ENCODE measurements at regions not wholly inside any gene's neighbourhood (a gene's known extent, or its start where the extent isn't known, plus 50 kb on each side); places are given as distances from the start of the nearest gene placed in this dataset.

GRCh38 chr10:91684841-91685240 is 52.0 kb upstream of the PPP1R3C start:
- Mint-ChIP-seq H3K27me3 (peaks cover 0 to 5% of the 10 kb centered on the region in 2 donors), H3K4me3 (no peak overlapping the region), H3K4me1 (no peaks in the 10 kb centered on the region), H3K9me3 (no peaks in the 10 kb centered on the region), H3K36me3 (no peaks in the 10 kb centered on the region), H3K27ac (no peak overlapping the region)
- ChIA-PET POLR2A (no interaction called here), CTCF (no interaction called here)
- Histone ChIP-seq H3K36me3 (ENCODE audit: control insufficient read depth in 2 of 2, extremely low read depth in 1 of 2, insufficient read depth in 1 of 2, low read length in 1 of 2) (no peaks in the 10 kb centered on the region), H3K4me1 (ENCODE audit: control insufficient read depth in 1 of 2, extremely low read depth in 1 of 2, insufficient read depth in 2 of 2, low read length in 2 of 2) (no peaks in the 10 kb centered on the region), H3K4me3 (ENCODE audit: control insufficient read depth in 1 of 2, extremely low read depth in 1 of 2, low read length in 1 of 2) (no peak overlapping the region), H3K27ac (ENCODE audit: low read length) (no peak overlapping the region), H3K9me3 (no peaks in the 10 kb centered on the region), H3K27me3 (replicated peaks in 1 of 2; ENCODE audit: control insufficient read depth in 2 of 2, extremely low read depth in 1 of 2, insufficient read depth in 2 of 2, low read length in 1 of 2) (no peaks in the 10 kb centered on the region)
- no peak for DNase-seq
- 0% methylated on average over 1 of the region's 2 CpGs for WGBS (ENCODE audit: insufficient coverage)
- no peak for ATAC-seq (replicated peaks in 1 of 4)

- ATAC-seq (replicated peaks in 1 of 4): no peak
- ChIA-PET POLR2A (no interaction called here), CTCF (no interaction called here)
- H3K36me3 ChIP-seq (ENCODE audit: control insufficient read depth in 2 of 2, extremely low read depth in 1 of 2, insufficient read depth in 1 of 2, low read length in 1 of 2): no peaks in the 10 kb centered on the region
- H3K27ac ChIP-seq (ENCODE audit: low read length): no peak overlapping the region
- no peaks in the 10 kb centered on the region for H3K36me3 Mint-ChIP-seq
- no peak for DNase-seq
- no peak overlapping the region for H3K27ac Mint-ChIP-seq
- 79% methylated on average over 4 of the region's 5 CpGs for WGBS (ENCODE audit: insufficient coverage)
- H3K27me3 ChIP-seq (replicated peaks in 1 of 2; ENCODE audit: control insufficient read depth in 2 of 2, extremely low read depth in 1 of 2, insufficient read depth in 2 of 2, low read length in 1 of 2): no peaks in the 10 kb centered on the region
- H3K27me3 Mint-ChIP-seq: peaks cover 0 to 5% of the 10 kb centered on the region in 2 donors
- H3K9me3 Mint-ChIP-seq: no peaks in the 10 kb centered on the region
- no peak overlapping the region for H3K4me3 Mint-ChIP-seq
- no peaks in the 10 kb centered on the region for H3K4me1 ChIP-seq (ENCODE audit: control insufficient read depth in 1 of 2, extremely low read depth in 1 of 2, insufficient read depth in 2 of 2, low read length in 2 of 2)
- H3K4me1 Mint-ChIP-seq: no peaks in the 10 kb centered on the region
- no peak overlapping the region for H3K4me3 ChIP-seq (ENCODE audit: control insufficient read depth in 1 of 2, extremely low read depth in 1 of 2, low read length in 1 of 2)
- no peaks in the 10 kb centered on the region for H3K9me3 ChIP-seq
Observed at GRCh38 chr10:91683975-91684374, 51.1 kb upstream of the PPP1R3C start.

- Histone ChIP-seq H3K4me1 (ENCODE audit: control insufficient read depth in 1 of 2, extremely low read depth in 1 of 2, insufficient read depth in 2 of 2, low read length in 2 of 2) (no peaks in the 10 kb centered on the region), H3K27me3 (replicated peaks in 1 of 2; ENCODE audit: control insufficient read depth in 2 of 2, extremely low read depth in 1 of 2, insufficient read depth in 2 of 2, low read length in 1 of 2) (no peaks in the 10 kb centered on the region), H3K9me3 (no peaks in the 10 kb centered on the region), H3K36me3 (ENCODE audit: control insufficient read depth in 2 of 2, extremely low read depth in 1 of 2, insufficient read depth in 1 of 2, low read length in 1 of 2) (no peaks in the 10 kb centered on the region), H3K27ac (ENCODE audit: low read length) (no peak overlapping the region), H3K4me3 (ENCODE audit: control insufficient read depth in 1 of 2, extremely low read depth in 1 of 2, low read length in 1 of 2) (no peak overlapping the region)
- CTCF ChIA-PET: no interaction called here
- Mint-ChIP-seq H3K27me3 (peaks cover 0 to 8% of the 10 kb centered on the region in 2 donors), H3K9me3 (no peaks in the 10 kb centered on the region), H3K36me3 (no peaks in the 10 kb centered on the region), H3K4me1 (no peaks in the 10 kb centered on the region), H3K27ac (no peak overlapping the region), H3K4me3 (no peak overlapping the region)
- ATAC-seq (replicated peaks in 1 of 4) (no peak), DNase-seq (no peak)
- POLR2A ChIA-PET: no interaction called here
- WGBS (ENCODE audit: insufficient coverage): no CpG with 5 or more reads among the region's 1 CpG
Observed at GRCh38 chr10:91682912-91683311, 50.0 kb upstream of the PPP1R3C start.

All from T-cell (primary cell).